WTC11 (cell line): ENCODE measurements at regions not wholly inside any gene's neighbourhood (a gene's known extent, or its start where the extent isn't known, plus 50 kb on each side); places are given as distances from the start of the nearest gene placed in this dataset.

Source experiments
- ATAC-seq: fragments of 200-7000 bp; cut with Tn5 transposase; 2 replicates; pipeline ENCODE4 v1.10.0; 2021; ENCODE audit warnings: mild to moderate bottlenecking, moderate library complexity
- CTCF ChIA-PET: fragments of 300-600 bp; sonication (Branson Sonifier 250); formaldehyde crosslinking; loops from one replicate; lab custom pipeline; 2021; ENCODE audit warnings: antibody characterized with exemption; lab: Charles Lee
- POLR2A ChIA-PET: fragments of 350-600 bp; sonication (Branson Sonifier 250); formaldehyde crosslinking; loops from one replicate; lab custom pipeline; 2021; ENCODE audit warnings: antibody characterized with exemption; lab: Charles Lee
- DNase-seq: peaks from one replicate; pipeline ENCODE4 v3.0.0; 2021; ENCODE audit warnings: low spot score
- H3K27ac Mint-ChIP-seq: 2 replicates; pipeline ENCODE4 v1.8.0; 2021; ENCODE audit warnings: mixed read lengths
- H3K27me3 Mint-ChIP-seq: 2 replicates; pipeline ENCODE4 v1.8.0; 2021; ENCODE audit warnings: low read depth, mild to moderate bottlenecking, moderate library complexity, mixed read lengths
- H3K36me3 Mint-ChIP-seq: 2 replicates; pipeline ENCODE4 v1.8.0; 2021; ENCODE audit warnings: mixed read lengths
- H3K4me1 Mint-ChIP-seq: 2 replicates; pipeline ENCODE4 v1.8.0; 2022; ENCODE audit warnings: mixed read lengths
- H3K4me3 Mint-ChIP-seq: 2 replicates; pipeline ENCODE4 v1.8.0; 2021; ENCODE audit warnings: mild to moderate bottlenecking, moderate library complexity, mixed read lengths
- H3K9me3 Mint-ChIP-seq: 2 replicates; pipeline ENCODE4 v1.8.0; 2021; ENCODE audit warnings: mixed read lengths
- AR ChIP-seq: fragments of 250-450 bp; sonication (Bioruptor Pico); IDR thresholded peaks from 2 replicates; pipeline ENCODE4 v1.9.0; 2021; ENCODE audit warnings: mild to moderate bottlenecking
- CBFB ChIP-seq: sonication (generic); formaldehyde crosslinking; IDR thresholded peaks from 2 replicates; pipeline ENCODE4 v1.8.1; 2022; ENCODE audit warnings: mild to moderate bottlenecking, low read depth, missing genetic modification reagents
- CTCF ChIP-seq: fragments of 200-600 bp; IDR thresholded peaks from 2 replicates; pipeline ENCODE4 v1.8.0; 2022; ENCODE audit warnings: antibody characterized with exemption
- ELF4 ChIP-seq: sonication (generic); formaldehyde crosslinking; IDR thresholded peaks from 2 replicates; pipeline ENCODE4 v1.8.1; 2022; ENCODE audit warnings: low read depth, mild to moderate bottlenecking, moderate library complexity, missing genetic modification reagents
- EMX1 ChIP-seq: fragments of 250-450 bp; sonication (Bioruptor Pico); IDR thresholded peaks from 2 replicates; pipeline ENCODE4 v1.8.0; 2021; ENCODE audit warnings: mild to moderate bottlenecking
- ERG ChIP-seq: fragments of 250-450 bp; sonication (Bioruptor Pico); IDR thresholded peaks from 2 replicates; pipeline ENCODE4 v1.8.0; 2021; ENCODE audit warnings: mild to moderate bottlenecking
- ETV6 ChIP-seq: sonication (generic); formaldehyde crosslinking; IDR thresholded peaks from 2 replicates; pipeline ENCODE4 v1.8.1; 2022; ENCODE audit warnings: mild to moderate bottlenecking, missing genetic modification reagents
- FOXK1 ChIP-seq: sonication (generic); formaldehyde crosslinking; IDR thresholded peaks from 2 replicates; pipeline ENCODE4 v1.8.0; 2022; ENCODE audit warnings: mild to moderate bottlenecking, moderate library complexity, missing genetic modification reagents
- GRHL2 ChIP-seq: fragments of 250-450 bp; sonication (Bioruptor Pico); IDR thresholded peaks from 2 replicates; pipeline ENCODE4 v1.8.0; 2022; ENCODE audit warnings: mild to moderate bottlenecking, moderate library complexity; ENCODE audit not compliant: insufficient replicate concordance, severe bottlenecking
- HMGXB4 ChIP-seq: sonication (generic); formaldehyde crosslinking; IDR thresholded peaks from 2 replicates; pipeline ENCODE4 v1.8.1; 2023; ENCODE audit warnings: mild to moderate bottlenecking, moderate library complexity, missing genetic modification reagents
- NR3C1 ChIP-seq: sonication (generic); formaldehyde crosslinking; conservative IDR thresholded peaks from 2 replicates; pipeline ENCODE4 v1.8.1; 2023; ENCODE audit warnings: low read depth, mild to moderate bottlenecking, missing genetic modification reagents
- SMAD3 ChIP-seq: sonication (generic); formaldehyde crosslinking; IDR thresholded peaks from 2 replicates; pipeline ENCODE4 v1.8.0; 2022; ENCODE audit warnings: missing genetic modification reagents, mild to moderate bottlenecking, borderline replicate concordance
- TCF7 ChIP-seq: sonication (generic); formaldehyde crosslinking; IDR thresholded peaks from 2 replicates; pipeline ENCODE4 v1.8.0; 2022; ENCODE audit warnings: mild to moderate bottlenecking, low read depth, missing genetic modification reagents, moderate library complexity
- TP53 ChIP-seq: sonication (generic); formaldehyde crosslinking; IDR thresholded peaks from 2 replicates; pipeline ENCODE4 v1.8.1; 2023; ENCODE audit warnings: mild to moderate bottlenecking, missing genetic modification reagents
- ZNF138 ChIP-seq: sonication (generic); formaldehyde crosslinking; conservative IDR thresholded peaks from 2 replicates; pipeline ENCODE4 v1.8.1; 2022; ENCODE audit warnings: mild to moderate bottlenecking, moderate library complexity, missing genetic modification reagents
- ZNF317 ChIP-seq: sonication (generic); formaldehyde crosslinking; IDR thresholded peaks from 2 replicates; pipeline ENCODE4 v1.8.1; 2023; ENCODE audit warnings: low read depth, mild to moderate bottlenecking, moderate library complexity, missing genetic modification reagents, borderline replicate concordance
- ZSCAN18 ChIP-seq: fragments of 250-450 bp; sonication (Bioruptor Pico); IDR thresholded peaks from 2 replicates; pipeline ENCODE4 v2.1.2; 2022; ENCODE audit warnings: mild to moderate bottlenecking, moderate library complexity
- TF ChIP-seq, protein P1 (sequence below): fragments of 250-450 bp; sonication (Bioruptor Pico); conservative IDR thresholded peaks from 2 replicates; pipeline ENCODE4 v1.9.0; 2021; ENCODE audit warnings: mild to moderate bottlenecking
- TF ChIP-seq, protein P2 (sequence below): sonication (generic); formaldehyde crosslinking; IDR thresholded peaks from 2 replicates; pipeline ENCODE4 v1.8.1; 2023; ENCODE audit warnings: mild to moderate bottlenecking, missing genetic modification reagents

DNA sequence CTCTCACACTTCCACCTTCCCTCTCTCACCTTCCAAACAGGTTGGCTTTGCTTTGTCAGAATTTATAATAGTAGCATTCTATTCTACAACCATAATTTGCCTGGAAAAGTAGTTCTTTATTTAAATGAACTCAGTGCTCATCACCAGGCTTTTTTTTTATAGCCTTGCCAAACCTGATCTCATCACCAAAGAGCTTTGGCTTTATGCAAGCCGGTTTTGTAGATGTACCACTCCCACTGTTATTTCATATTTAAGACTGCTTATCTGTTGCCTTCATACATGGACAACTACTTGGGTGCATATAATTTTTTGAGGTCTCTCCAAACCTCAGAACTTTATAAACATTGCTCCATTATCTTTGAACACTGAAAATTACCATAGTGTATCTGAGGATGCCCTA, 246.1 kb upstream of the PPP2R3A start (continued):
- TF ChIP-seq, protein P1, sequence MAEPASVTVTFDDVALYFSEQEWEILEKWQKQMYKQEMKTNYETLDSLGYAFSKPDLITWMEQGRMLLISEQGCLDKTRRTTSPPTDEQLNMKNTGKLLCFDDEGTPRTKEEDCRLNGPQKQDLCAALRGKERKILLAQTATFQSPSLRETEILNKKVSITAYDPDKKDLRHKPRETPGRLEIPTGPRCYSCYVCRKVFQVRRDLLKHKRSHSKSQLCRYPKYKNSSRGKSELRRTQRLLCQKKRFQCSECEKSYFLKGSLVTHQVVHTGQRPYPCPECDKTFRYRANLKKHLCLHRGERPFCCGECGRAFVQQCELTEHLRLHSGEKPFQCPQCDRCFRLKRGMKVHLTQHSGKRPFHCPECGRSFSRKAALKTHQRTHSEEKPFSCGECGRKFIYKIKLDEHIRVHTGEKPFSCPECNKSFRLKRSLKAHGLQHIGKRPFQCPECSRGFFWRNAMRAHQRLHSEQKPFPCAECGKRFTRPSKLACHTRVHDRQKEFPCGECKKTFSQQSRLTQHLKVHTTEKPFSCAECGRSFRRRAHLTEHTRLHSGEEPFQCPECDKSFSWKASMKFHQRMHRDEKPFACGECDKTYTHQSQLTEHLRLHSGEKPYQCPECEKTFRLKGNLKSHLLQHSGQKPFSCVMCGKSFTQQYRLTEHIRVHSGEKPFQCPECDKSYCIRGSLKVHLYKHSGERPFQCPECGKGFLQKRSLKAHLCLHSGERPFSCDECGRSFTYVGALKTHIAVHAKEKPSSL = no peak

DNA sequence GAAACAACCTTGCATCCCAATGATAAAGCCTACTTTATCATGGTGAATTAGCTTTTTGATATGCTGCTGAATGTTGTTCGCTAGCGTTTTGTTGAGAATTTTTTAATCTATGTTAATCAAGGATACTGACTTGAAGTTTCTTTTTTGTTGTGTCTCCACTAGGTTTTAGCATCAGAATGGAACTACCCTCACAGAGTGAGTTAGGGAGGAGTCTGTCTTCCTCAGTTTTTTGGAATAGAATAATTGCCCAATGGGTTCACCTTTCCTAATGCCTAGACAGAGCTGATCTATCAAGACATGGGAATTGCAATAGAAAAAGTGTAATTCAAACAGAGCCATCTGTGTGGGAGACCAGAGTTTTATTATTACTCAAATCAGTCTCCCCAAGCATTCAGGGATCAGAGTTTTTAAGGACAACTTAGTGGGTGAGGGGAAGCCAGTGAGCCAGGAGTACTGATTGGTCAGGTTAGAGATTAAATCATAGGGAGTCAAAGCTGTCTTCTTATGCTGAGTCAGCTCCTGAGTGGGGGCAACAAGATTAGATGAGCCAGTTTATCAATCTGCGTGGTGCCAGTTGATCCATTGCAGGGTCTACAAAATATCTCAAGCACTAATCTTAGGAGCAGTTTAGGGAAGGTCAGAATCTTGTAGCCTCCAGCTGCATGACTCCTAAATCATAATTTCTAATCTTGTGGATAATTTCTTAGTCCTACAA, 237.4 kb upstream of the PPP2R3A start:
- Mint-ChIP-seq H3K27me3 (no peaks in the 10 kb centered on the region; the same call in 1 of the 2 replicates), H3K27ac (peak overlapping the region; percentile 81), H3K4me3 (no peak overlapping the region; the same call in 1 of the 2 replicates), H3K4me1 (peaks cover 20% of the 10 kb centered on the region), H3K9me3 (peaks cover 79% of the 10 kb centered on the region), H3K36me3 (peaks cover 66% of the 10 kb centered on the region)
- POLR2A ChIA-PET = no interaction called here
- TF ChIP-seq HMGXB4 (CRISPR knock-in tag) (no peak), ERG (CRISPR knock-in tag) (no peak), GRHL2 (no peak), AR (CRISPR knock-in tag) (no peak), ZNF317 (CRISPR knock-in tag) (no peak), EMX1 (CRISPR knock-in tag) (no peak)
- DNase-seq (no peak), ATAC-seq (peak; percentile 18; the same call in 1 of the 2 replicates)
- CTCF ChIA-PET = interaction anchor here (1.8 kb wide), 1 partner anchor 64 kb away, joined by 3 read pairs; no protein-coding TSS in a partner anchor

- Mint-ChIP-seq H3K4me3 (no peak overlapping the region), H3K27ac (no peak overlapping the region)
- POLR2A ChIA-PET = no interaction called here
- TF ChIP-seq, protein P2, sequence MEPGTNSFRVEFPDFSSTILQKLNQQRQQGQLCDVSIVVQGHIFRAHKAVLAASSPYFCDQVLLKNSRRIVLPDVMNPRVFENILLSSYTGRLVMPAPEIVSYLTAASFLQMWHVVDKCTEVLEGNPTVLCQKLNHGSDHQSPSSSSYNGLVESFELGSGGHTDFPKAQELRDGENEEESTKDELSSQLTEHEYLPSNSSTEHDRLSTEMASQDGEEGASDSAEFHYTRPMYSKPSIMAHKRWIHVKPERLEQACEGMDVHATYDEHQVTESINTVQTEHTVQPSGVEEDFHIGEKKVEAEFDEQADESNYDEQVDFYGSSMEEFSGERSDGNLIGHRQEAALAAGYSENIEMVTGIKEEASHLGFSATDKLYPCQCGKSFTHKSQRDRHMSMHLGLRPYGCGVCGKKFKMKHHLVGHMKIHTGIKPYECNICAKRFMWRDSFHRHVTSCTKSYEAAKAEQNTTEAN = no peak
- TF ChIP-seq TCF7 (CRISPR knock-in tag) (no peak), ELF4 (no peak), FOXK1 (CRISPR knock-in tag) (no peak), ZSCAN18 (no peak), CTCF (no peak), ETV6 (CRISPR knock-in tag) (no peak), CBFB (CRISPR knock-in tag) (no peak), ZNF138 (CRISPR knock-in tag) (no peak), SMAD3 (CRISPR knock-in tag) (no peak), NR3C1 (CRISPR knock-in tag) (no peak), TP53 (no peak)
Measured at GRCh38 chr3:135731546-135731945, 234.0 kb upstream of the PPP2R3A start.

More at GRCh38 chr3:135731546-135731945, 234.0 kb upstream of the PPP2R3A start:
- peaks cover 41% of the 10 kb centered on the region for H3K36me3 Mint-ChIP-seq
- peaks cover 25% of the 10 kb centered on the region for H3K4me1 Mint-ChIP-seq
- CTCF ChIA-PET = interaction anchor here (1.2 kb wide), 1 partner anchor 31 kb away, joined by 3 read pairs; no protein-coding TSS in a partner anchor
- peaks cover 56% of the 10 kb centered on the region for H3K9me3 Mint-ChIP-seq
- ATAC-seq = no peak
- H3K27me3 Mint-ChIP-seq = no peaks in the 10 kb centered on the region; the same call in 1 of the 2 replicates
- DNase-seq = no peak
